Suprapubic skin (tissue), 3 donors: ENCODE measurements at regions not wholly inside any gene's neighbourhood (a gene's known extent, or its start where the extent isn't known, plus 50 kb on each side); places are given as distances from the start of the nearest gene placed in this dataset.

Experiments
- EP300 ChIP-seq: sonication (generic); formaldehyde crosslinking; IDR thresholded peaks from one replicate; pipeline ENCODE4 v1.6.1; 2017; ENCODE audit warnings: antibody characterized with exemption
- POLR2A ChIP-seq, 2 donors: fragments of 450-650 bp; IDR thresholded peaks; one replicate each; pipeline ENCODE4 v1.6.1; 2017; ENCODE audit warnings: antibody characterized with exemption in 2 of 2, mild to moderate bottlenecking in 2 of 2, moderate library complexity in 2 of 2
- TF ChIP-seq, protein P1 (sequence below), 2 donors: fragments of 200-600 bp in 1 of 2; fragments of 450-650 bp in 1 of 2; sonication (generic) in 1 of 2; IDR thresholded peaks; one replicate each; pipeline ENCODE4 v1.5.1; 2016 to 2019; ENCODE audit warnings: antibody characterized with exemption in 2 of 2, mild to moderate bottlenecking in 1 of 2, moderate library complexity in 1 of 2

DNA sequence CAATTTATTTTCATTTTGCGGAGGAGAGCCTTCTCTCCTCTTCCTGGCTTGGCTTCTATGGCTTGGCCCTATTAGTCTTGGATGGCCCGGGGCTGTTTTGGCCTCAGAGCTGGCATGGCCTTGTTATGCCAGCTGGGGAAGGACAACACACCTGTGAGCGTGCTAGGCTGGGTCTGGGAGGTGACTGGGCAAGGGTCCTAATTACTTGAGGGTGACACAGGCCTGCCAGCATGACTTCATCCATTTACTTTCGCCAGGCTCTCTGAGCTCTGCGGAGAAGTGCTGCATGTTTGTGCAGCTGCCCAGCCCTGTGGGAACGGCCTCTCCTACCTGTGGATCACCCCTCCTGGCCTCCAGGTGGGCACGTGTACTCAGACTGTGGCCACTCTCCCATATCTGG, 153.6 kb downstream of the SNX19 start:
- TF ChIP-seq, protein P1, sequence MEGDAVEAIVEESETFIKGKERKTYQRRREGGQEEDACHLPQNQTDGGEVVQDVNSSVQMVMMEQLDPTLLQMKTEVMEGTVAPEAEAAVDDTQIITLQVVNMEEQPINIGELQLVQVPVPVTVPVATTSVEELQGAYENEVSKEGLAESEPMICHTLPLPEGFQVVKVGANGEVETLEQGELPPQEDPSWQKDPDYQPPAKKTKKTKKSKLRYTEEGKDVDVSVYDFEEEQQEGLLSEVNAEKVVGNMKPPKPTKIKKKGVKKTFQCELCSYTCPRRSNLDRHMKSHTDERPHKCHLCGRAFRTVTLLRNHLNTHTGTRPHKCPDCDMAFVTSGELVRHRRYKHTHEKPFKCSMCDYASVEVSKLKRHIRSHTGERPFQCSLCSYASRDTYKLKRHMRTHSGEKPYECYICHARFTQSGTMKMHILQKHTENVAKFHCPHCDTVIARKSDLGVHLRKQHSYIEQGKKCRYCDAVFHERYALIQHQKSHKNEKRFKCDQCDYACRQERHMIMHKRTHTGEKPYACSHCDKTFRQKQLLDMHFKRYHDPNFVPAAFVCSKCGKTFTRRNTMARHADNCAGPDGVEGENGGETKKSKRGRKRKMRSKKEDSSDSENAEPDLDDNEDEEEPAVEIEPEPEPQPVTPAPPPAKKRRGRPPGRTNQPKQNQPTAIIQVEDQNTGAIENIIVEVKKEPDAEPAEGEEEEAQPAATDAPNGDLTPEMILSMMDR (IDR thresholded peaks at IDR 0.05) = no peak
- TF ChIP-seq POLR2A (IDR thresholded peaks at IDR 0.05) (no peak), EP300 (no peak)
